ENCODE measurements at regions not wholly inside any gene's neighbourhood (a gene's known extent, or its start where the extent isn't known, plus 50 kb on each side); places are given as distances from the start of the nearest gene placed in this dataset.

DNA sequence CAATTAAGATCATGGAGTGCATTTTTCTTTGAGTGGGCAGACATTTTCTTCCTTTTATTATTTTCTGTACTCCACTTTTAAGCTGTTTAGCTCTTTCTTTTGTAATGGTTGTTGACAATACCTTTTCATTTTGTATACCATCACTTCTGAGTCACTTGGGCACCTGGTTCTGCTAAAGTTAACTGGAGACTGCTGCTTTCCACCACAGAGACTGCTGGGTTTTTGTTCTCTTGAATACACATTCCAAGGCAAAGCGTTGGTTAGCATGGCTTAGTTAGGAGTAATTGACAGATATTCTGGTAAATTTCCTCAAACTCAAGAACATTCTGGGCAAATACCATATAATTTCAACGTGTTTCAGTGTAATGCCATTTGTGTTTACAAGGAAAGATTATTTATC, 541.9 kb upstream of the CELF2 start:
- no peaks in the 10 kb centered on the region for H3K9me3 ChIP-seq (ENCODE audit: control insufficient read depth, low read depth, low read length)
- no peaks in the 10 kb centered on the region for H4K20me1 ChIP-seq (ENCODE audit: control insufficient read depth, extremely low read depth, insufficient read depth, low read length)
- no peaks in the 10 kb centered on the region for H3K36me3 ChIP-seq (ENCODE audit: control insufficient read depth in 2 of 2, extremely low read depth in 1 of 2, insufficient read depth in 2 of 2, low read length in 2 of 2)
- no peak overlapping the region for H2AFZ ChIP-seq (ENCODE audit: control insufficient read depth, low read length)
- no peak overlapping the region for H3K4me3 ChIP-seq (ENCODE audit: control insufficient read depth in 2 of 3, extremely low read depth in 1 of 3, insufficient read depth in 2 of 3, low read depth in 1 of 3, low read length in 3 of 3)
- no peak overlapping the region for H3K4me2 ChIP-seq (ENCODE audit: control insufficient read depth, extremely low read depth, insufficient read depth, low read depth, low read length)
- no peak overlapping the region for H3K9ac ChIP-seq (ENCODE audit: control insufficient read depth, extremely low read depth, insufficient read depth, low read length)
- no peaks in the 10 kb centered on the region for H3K79me2 ChIP-seq (ENCODE audit: control insufficient read depth, insufficient read depth, low read length)
- no peaks in the 10 kb centered on the region for H3K9me1 ChIP-seq (ENCODE audit: control insufficient read depth, extremely low read depth, insufficient read depth, low read length)
- FAIRE-seq (no peak), DNase-seq (ENCODE audit: low read depth, low spot score) (no peak)
- H3K27me3 ChIP-seq (ENCODE audit: control insufficient read depth, extremely low read depth, insufficient read depth, low read length), result no peaks in the 10 kb centered on the region
- no peak for TF ChIP-seq EZH2 (IDR thresholded peaks at IDR 0.05; ENCODE audit: low read length)
- TF ChIP-seq, protein P1, sequence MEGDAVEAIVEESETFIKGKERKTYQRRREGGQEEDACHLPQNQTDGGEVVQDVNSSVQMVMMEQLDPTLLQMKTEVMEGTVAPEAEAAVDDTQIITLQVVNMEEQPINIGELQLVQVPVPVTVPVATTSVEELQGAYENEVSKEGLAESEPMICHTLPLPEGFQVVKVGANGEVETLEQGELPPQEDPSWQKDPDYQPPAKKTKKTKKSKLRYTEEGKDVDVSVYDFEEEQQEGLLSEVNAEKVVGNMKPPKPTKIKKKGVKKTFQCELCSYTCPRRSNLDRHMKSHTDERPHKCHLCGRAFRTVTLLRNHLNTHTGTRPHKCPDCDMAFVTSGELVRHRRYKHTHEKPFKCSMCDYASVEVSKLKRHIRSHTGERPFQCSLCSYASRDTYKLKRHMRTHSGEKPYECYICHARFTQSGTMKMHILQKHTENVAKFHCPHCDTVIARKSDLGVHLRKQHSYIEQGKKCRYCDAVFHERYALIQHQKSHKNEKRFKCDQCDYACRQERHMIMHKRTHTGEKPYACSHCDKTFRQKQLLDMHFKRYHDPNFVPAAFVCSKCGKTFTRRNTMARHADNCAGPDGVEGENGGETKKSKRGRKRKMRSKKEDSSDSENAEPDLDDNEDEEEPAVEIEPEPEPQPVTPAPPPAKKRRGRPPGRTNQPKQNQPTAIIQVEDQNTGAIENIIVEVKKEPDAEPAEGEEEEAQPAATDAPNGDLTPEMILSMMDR (optimal IDR thresholded peaks at IDR 0.05 in 1 of 3, IDR thresholded peaks at IDR 0.05 in 1 of 3, conservative IDR thresholded peaks at IDR 0.05 in 1 of 3; ENCODE audit: extremely low read depth in 1 of 3, insufficient read depth in 2 of 3, low read length in 3 of 3), result no peak
- dilution Hi-C loops (cut with MboI; ENCODE audit: extremely low pct_ligation_motif_present, low sequenced_read_pairs), result no loop called here
- H3K27ac ChIP-seq (ENCODE audit: control insufficient read depth, insufficient read depth, low read length), result no peak overlapping the region
- no peaks in the 10 kb centered on the region for H3K4me1 ChIP-seq (ENCODE audit: control insufficient read depth, extremely low read depth, insufficient read depth, low read length)

DNA sequence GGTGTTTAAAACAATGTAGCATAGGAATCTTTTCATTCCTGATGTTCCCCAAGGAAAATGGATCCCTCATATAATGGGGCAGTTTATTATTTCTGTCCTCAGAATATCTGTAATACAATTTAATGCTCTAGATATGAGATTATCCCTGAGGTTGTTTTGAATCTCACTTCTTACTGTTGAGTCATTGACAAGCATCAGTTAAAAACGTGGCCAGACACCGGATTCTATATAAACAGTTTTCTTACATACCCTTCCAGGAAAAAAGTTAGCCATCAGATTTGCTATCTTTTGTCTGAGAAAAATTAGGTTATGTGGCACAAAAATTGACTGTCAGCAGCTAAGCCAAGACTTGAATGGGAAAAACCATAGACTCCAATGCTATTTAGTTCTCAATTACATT, 539.8 kb upstream of the CELF2 start:
- no peaks in the 10 kb centered on the region for H3K27me3 ChIP-seq (ENCODE audit: control insufficient read depth, extremely low read depth, insufficient read depth, low read length)
- H3K9me3 ChIP-seq (ENCODE audit: control insufficient read depth, low read depth, low read length), result no peaks in the 10 kb centered on the region
- TF ChIP-seq, protein P1 (optimal IDR thresholded peaks at IDR 0.05 in 1 of 3, IDR thresholded peaks at IDR 0.05 in 1 of 3, conservative IDR thresholded peaks at IDR 0.05 in 1 of 3; ENCODE audit: extremely low read depth in 1 of 3, insufficient read depth in 2 of 3, low read length in 3 of 3), result no peak
- no peak for TF ChIP-seq EZH2 (IDR thresholded peaks at IDR 0.05; ENCODE audit: low read length)
- FAIRE-seq (no peak), DNase-seq (ENCODE audit: low read depth, low spot score) (no peak)
- H4K20me1 ChIP-seq (ENCODE audit: control insufficient read depth, extremely low read depth, insufficient read depth, low read length), result no peaks in the 10 kb centered on the region
- H3K9ac ChIP-seq (ENCODE audit: control insufficient read depth, extremely low read depth, insufficient read depth, low read length), result no peak overlapping the region
- H3K27ac ChIP-seq (ENCODE audit: control insufficient read depth, insufficient read depth, low read length), result no peak overlapping the region
- dilution Hi-C loops (cut with MboI; ENCODE audit: extremely low pct_ligation_motif_present, low sequenced_read_pairs), result no loop called here
- H3K4me3 ChIP-seq (ENCODE audit: control insufficient read depth in 2 of 3, extremely low read depth in 1 of 3, insufficient read depth in 2 of 3, low read depth in 1 of 3, low read length in 3 of 3), result no peak overlapping the region
- no peak overlapping the region for H3K4me2 ChIP-seq (ENCODE audit: control insufficient read depth, extremely low read depth, insufficient read depth, low read depth, low read length)
- no peak overlapping the region for H2AFZ ChIP-seq (ENCODE audit: control insufficient read depth, low read length)
- no peaks in the 10 kb centered on the region for H3K36me3 ChIP-seq (ENCODE audit: control insufficient read depth in 2 of 2, extremely low read depth in 1 of 2, insufficient read depth in 2 of 2, low read length in 2 of 2)
- H3K9me1 ChIP-seq (ENCODE audit: control insufficient read depth, extremely low read depth, insufficient read depth, low read length), result no peaks in the 10 kb centered on the region
- H3K79me2 ChIP-seq (ENCODE audit: control insufficient read depth, insufficient read depth, low read length), result no peaks in the 10 kb centered on the region
- H3K4me1 ChIP-seq (ENCODE audit: control insufficient read depth, extremely low read depth, insufficient read depth, low read length), result no peaks in the 10 kb centered on the region
